Epidermal melanocyte (primary cell): ENCODE measurements at regions not wholly inside any gene's neighbourhood (a gene's known extent, or its start where the extent isn't known, plus 50 kb on each side); places are given as distances from the start of the nearest gene placed in this dataset.
"Not testable (repeated sequence)": the region's sequence is repeated elsewhere in the genome, so short reads cannot be mapped to it uniquely, and the experiment has no call there.

ENCODE experiments used
- DNase-seq: peaks from one replicate; pipeline ENCODE4 v3.0.0; 2011; ENCODE audit warnings: low spot score; ENCODE audit not compliant: insufficient read length

GRCh38 chr1:224029286-224030025 is 84.5 kb upstream of the FBXO28 start:
- DNase-seq: not testable (repeated sequence)

DNA sequence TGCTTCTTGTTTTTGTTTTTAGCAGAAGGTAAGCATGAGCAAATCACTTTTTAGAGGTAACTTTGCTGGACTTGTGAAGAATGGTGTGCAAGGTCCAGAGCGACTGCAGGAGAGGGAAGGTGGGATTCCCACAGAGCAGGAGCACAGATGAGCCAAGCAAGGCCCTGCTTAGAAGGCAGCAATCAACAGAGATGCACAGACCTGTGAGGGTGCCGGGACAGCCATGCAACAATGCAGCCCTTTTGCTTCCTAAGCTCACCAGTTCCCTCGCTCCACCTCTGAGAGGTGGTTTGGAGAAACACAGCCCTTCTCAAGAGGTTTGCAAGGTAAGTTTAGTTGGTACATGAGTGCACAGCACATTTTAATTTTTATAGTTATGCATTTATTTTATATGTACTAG is 85.1 kb upstream of the FBXO28 start:
- DNase-seq: not testable (repeated sequence)

DNA sequence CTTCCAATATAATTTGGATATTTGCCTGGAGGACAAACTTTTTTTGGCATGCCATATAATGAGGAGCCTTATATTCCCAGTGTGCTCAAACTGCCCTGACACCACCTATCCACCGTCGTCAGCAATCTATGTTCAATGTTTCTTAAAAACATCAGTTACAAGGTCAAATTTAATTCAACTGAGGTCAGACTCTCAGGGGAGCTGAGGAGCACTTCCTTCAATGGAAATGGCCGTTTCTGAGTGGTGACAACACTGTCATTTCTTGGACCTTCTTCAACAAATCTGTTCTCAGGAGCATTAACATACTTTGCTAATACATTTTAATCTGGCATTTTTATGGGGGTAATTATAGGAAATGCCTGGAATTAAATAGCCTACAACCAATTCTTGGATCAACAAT is 90.8 kb upstream of the FBXO28 start:
- DNase-seq: not testable (repeated sequence)

DNA sequence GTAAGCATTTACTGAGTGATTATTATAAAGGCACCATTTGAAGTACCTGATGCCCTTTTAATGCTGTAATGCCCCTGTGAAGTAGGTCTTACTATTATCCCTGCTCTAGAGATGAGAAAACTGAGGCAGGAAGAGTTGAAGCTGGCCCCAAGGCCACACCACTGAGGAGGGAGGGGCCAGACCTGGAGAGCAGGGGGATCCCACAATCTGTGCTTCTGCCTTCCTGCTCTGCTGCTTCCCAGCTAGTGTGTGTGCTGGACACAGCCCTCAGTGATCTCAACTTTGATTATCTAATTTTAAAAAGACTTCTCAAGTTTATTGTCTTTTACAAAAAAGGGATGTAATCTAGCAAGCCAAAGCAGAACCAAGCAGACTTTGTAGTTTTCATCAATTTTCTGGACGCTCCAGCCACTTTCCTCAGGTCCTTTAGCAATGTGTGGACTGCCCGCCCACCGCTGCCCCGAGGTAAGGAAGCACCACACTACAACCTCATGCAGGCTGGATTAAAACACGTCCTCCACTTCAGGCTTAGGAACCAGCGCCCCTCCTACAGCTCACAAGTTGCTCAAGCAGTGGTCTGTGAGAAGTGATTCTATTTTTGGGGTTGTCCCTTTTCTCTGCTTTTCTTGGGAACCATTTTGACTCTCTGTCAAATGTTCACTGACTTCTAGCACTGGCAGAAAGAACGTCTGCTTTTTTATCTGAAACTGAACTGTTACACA is 91.5 kb upstream of the FBXO28 start:
- DNase-seq: not testable (repeated sequence)

- not testable (repeated sequence) for DNase-seq
These were observed 94.0 kb upstream of the FBXO28 start for GRCh38 chr1:224019866-224020265.

- DNase-seq: not testable (repeated sequence)
These were observed 98.1 kb upstream of the FBXO28 start for GRCh38 chr1:224015782-224016181.

DNA sequence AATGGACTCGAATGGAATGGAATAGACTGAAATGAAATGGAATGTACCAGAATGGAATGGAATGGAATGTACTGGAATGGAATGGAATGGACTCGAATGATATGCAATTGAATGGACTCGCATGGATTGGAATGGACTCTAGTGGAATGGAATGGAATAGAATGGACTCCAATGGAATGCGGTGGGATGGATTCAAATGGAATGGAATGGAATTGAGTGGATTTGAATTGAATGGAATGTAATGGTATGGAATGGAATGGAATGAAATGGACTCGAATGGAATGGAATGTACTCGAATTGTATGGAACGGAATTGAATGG is 99.6 kb upstream of the FBXO28 start:
- DNase-seq: no peak

GRCh38 chr1:224013626-224014329 is 100.1 kb upstream of the FBXO28 start:
- not testable (repeated sequence) for DNase-seq

DNA sequence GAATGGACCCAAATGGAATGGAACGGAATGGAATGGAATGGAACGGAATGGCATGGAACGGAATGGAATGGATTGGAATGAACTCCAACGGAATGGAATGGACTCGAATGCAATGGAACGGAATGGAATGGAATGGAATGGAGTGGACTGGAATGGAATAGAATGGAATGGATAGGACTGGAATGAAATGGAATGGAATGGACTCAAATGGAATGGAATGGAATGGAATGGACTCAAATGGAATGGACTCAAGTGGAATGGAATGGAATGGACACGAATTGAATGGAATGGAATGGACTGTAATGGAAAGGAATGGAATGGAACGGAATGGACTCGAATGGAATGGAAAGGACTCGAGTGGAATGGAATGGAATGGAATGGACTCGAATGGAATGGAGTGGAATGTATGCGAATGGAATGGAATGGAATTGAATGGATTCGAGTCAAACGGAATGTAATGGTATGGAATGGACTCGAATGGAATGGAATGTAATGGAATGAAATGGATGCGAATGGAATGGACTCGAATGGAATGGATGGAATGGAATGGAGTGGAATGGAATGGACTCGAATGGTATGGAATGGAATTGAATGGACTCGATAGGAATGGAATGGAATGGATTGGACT is 101.0 kb upstream of the FBXO28 start:
- not testable (repeated sequence) for DNase-seq

GRCh38 chr1:224012162-224012561 is 101.7 kb upstream of the FBXO28 start:
- not testable (repeated sequence) for DNase-seq

- not testable (repeated sequence) for DNase-seq
These were observed 102.2 kb upstream of the FBXO28 start for GRCh38 chr1:224011751-224012150.

- DNase-seq: not testable (repeated sequence)
These were observed 102.8 kb upstream of the FBXO28 start for GRCh38 chr1:224011153-224011552.

DNA sequence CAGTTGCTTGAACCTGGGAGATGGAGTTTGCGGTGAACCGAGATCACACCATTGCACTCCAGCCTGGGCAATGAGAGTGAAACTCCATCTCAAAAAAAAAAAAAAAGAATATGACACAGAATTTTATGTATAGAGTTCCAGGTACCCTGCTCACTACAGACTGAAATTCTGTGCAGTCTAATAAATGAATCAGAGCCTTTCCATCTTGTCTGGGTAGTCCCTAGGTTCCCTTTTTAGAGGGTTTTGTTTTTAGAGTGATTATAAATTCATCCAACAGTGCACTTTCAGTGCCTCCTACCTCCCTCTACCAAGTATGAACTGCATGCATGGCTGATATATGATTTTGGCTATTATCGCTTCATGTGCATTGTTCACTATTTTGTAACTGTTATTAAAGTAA is 107.9 kb upstream of the FBXO28 start:
- not testable (repeated sequence) for DNase-seq

DNA sequence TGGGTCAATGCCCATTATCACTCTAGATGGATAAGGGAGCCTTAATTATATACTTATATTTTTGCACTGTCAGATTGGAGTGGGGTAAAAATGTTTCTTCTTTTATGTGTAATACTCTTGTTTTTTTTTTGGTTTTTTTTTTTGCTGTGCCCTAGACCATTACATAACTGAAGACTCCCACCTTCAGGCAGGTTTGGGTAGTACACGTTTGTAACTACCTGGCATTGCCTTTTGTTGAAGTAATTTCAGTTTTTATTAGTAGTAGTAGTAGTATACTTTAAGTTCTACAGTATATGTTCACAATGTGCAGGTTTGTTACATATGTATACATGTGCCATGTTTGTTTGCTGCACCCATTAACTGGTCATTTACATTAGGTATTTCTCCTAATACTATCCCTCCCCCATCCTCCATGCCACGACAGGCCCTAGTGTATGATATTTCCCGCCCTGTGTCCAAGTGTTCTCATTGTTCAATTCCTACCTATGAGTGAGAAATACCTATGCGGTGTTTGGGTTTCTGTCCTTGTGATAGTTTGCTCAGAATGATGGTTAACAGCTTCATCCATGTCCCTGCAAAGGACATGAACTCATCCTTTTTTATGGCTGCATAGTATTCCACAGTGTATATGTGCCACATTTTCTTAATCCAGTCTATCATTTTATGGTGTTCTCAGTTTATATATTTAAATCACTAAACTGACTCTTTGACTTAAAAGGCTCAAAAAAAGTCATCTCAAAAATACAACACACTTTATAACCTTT is 109.2 kb upstream of the FBXO28 start:
- DNase-seq: not testable (repeated sequence)

GRCh38 chr1:224003896-224004295 is 110.0 kb upstream of the FBXO28 start:
- DNase-seq: not testable (repeated sequence)

DNA sequence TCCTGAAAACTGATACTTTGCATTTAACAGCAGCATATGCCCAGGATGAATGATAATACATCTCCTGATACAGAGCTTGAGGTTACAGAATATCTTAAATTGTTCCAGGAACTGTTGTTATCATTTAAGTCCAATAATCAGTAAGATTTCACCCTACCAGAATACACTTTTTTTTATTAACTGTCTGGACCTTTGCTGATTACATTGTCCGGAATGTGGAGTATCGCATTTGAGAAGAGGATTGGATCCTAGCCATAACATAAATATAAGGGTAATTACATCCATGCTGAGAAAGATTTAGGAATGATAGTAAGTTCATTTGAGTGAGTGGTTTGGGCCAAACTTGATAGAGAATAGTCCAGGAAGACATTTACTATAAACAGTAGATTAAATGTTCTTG is 112.2 kb upstream of the FBXO28 start:
- not testable (repeated sequence) for DNase-seq

- DNase-seq: not testable (repeated sequence)
These were observed 114.2 kb upstream of the FBXO28 start for GRCh38 chr1:223999761-224000160.

GRCh38 chr1:223998676-223999455 is 115.0 kb upstream of the FBXO28 start:
- not testable (repeated sequence) for DNase-seq

- not testable (repeated sequence) for DNase-seq
These were observed 117.5 kb upstream of the FBXO28 start for GRCh38 chr1:223996376-223996775.
